HepG2 (cell line): ENCODE measurements at regions not wholly inside any gene's neighbourhood (a gene's known extent, or its start where the extent isn't known, plus 50 kb on each side); places are given as distances from the start of the nearest gene placed in this dataset.

Experiments used
- EP300 ChIP-seq, 3 experiments: sonication (generic) in 1 of 3; formaldehyde crosslinking in 1 of 3; IDR thresholded peaks; 2 replicates each; pipeline versions ENCODE4 v1.5.1 to v1.6.1; 2011 to 2020; ENCODE audit warnings: low read depth in 2 of 3, low read length in 2 of 3, borderline replicate concordance in 1 of 3, improper control_type of control experiment in 1 of 3, mild to moderate bottlenecking in 1 of 3, missing genetic modification reagents in 1 of 3, moderate library complexity in 1 of 3
- FLYWCH1 ChIP-seq: sonication (generic); formaldehyde crosslinking; IDR thresholded peaks from 2 replicates; pipeline ENCODE4 v1.8.1; 2023; ENCODE audit warnings: mild to moderate bottlenecking, missing genetic modification reagents
- GATAD1 ChIP-seq: IDR thresholded peaks from 2 replicates; pipeline ENCODE4 v1.6.1; 2016; ENCODE audit warnings: missing genetic modification reagents, missing compliant biosample characterization
- HDAC1 ChIP-seq: sonication (generic); formaldehyde crosslinking; IDR thresholded peaks from 2 replicates; pipeline ENCODE4 v1.5.1; 2020; ENCODE audit warnings: mild to moderate bottlenecking, missing genetic modification reagents
- IKZF1 ChIP-seq: fragments of 450-650 bp; IDR thresholded peaks from 2 replicates; pipeline ENCODE4 v1.7.1; 2016
- NR2F2 ChIP-seq: IDR thresholded peaks from 2 replicates; pipeline ENCODE4 v1.6.1; 2012; ENCODE audit warnings: low read depth, inconsistent platforms, borderline replicate concordance
- PLRG1 ChIP-seq: fragments of 450-650 bp; conservative IDR thresholded peaks from 2 replicates; pipeline ENCODE4 v1.6.1; 2016
- POGZ ChIP-seq: sonication (generic); formaldehyde crosslinking; IDR thresholded peaks from 2 replicates; pipeline ENCODE4 v1.4.0; 2020; ENCODE audit warnings: mild to moderate bottlenecking, missing genetic modification reagents
- RBFOX2 ChIP-seq: fragments of 200-400 bp; formaldehyde crosslinking; IDR thresholded peaks from 2 replicates; pipeline ENCODE4 v1.6.1; 2017; ENCODE audit warnings: low read depth, mild to moderate bottlenecking, low read length
- SIX4 ChIP-seq: sonication (generic); formaldehyde crosslinking; IDR thresholded peaks from 2 replicates; pipeline ENCODE4 v1.4.0; 2020; ENCODE audit warnings: missing genetic modification reagents
- SP4 ChIP-seq: sonication (generic); formaldehyde crosslinking; IDR thresholded peaks from 2 replicates; pipeline ENCODE4 v1.8.1; 2023; ENCODE audit warnings: mild to moderate bottlenecking, missing genetic modification reagents
- TMF1 ChIP-seq: sonication (generic); formaldehyde crosslinking; IDR thresholded peaks from 2 replicates; pipeline ENCODE4 v1.8.1; 2022; ENCODE audit warnings: low read depth, missing genetic modification reagents
- WIZ ChIP-seq: sonication (generic); formaldehyde crosslinking; IDR thresholded peaks from 2 replicates; pipeline ENCODE4 v1.5.1; 2020; ENCODE audit warnings: mild to moderate bottlenecking, missing genetic modification reagents
- ZNF160 ChIP-seq: sonication (generic); formaldehyde crosslinking; IDR thresholded peaks from 2 replicates; pipeline ENCODE4 v1.8.0; 2022; ENCODE audit warnings: mild to moderate bottlenecking, inconsistent platforms, missing genetic modification reagents
- ZNF44 ChIP-seq: sonication (generic); formaldehyde crosslinking; IDR thresholded peaks from 2 replicates; pipeline ENCODE4 v1.5.1; 2020; ENCODE audit warnings: mild to moderate bottlenecking, missing genetic modification reagents
- TF ChIP-seq, protein P1 (sequence below): sonication (generic); formaldehyde crosslinking; IDR thresholded peaks from 2 replicates; pipeline ENCODE4 v1.5.0; 2020; ENCODE audit warnings: missing genetic modification reagents
- TF ChIP-seq, protein P2 (sequence below): IDR thresholded peaks from 2 replicates; pipeline ENCODE4 v1.4.0; 2020; ENCODE audit warnings: mild to moderate bottlenecking, missing genetic modification reagents
- TF ChIP-seq, protein P3 (sequence below): sonication (generic); formaldehyde crosslinking; IDR thresholded peaks from 2 replicates; pipeline ENCODE4 v1.4.0; 2020; ENCODE audit warnings: missing genetic modification reagents, borderline replicate concordance

DNA sequence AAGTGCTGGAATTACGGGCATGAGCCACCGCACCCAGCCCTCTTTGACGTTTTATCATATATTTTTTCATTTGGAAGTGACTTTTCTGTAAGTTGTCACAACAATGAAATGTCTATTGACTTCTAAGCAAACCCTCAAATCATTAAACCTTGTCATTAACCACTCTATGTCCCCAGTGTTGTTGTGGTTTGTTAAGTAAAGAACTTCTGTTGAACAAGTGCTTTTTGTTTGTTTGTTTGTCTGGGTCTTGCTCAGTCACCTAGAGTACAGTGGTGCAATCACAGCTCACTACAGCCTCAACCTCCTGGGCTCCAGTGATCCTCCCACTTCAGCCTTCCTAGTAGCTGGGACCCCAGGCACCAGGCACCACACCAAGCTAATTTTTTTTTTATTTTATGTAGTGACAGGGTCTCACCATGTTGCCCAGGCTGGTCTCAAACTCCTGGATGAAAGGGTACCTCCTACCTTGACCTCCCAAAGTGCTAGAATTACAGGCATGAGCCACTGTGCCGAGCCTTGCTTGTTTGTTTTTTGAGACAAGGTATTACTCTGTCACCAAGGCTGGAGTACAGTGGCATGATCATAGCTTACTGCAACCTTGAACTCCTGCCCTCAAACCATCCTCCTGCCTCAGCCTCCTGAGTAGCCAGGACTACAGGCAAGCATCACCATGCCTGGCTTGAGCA lies 57.6 kb upstream of the LOC128125822 start (continued):
- TF ChIP-seq, protein P1, sequence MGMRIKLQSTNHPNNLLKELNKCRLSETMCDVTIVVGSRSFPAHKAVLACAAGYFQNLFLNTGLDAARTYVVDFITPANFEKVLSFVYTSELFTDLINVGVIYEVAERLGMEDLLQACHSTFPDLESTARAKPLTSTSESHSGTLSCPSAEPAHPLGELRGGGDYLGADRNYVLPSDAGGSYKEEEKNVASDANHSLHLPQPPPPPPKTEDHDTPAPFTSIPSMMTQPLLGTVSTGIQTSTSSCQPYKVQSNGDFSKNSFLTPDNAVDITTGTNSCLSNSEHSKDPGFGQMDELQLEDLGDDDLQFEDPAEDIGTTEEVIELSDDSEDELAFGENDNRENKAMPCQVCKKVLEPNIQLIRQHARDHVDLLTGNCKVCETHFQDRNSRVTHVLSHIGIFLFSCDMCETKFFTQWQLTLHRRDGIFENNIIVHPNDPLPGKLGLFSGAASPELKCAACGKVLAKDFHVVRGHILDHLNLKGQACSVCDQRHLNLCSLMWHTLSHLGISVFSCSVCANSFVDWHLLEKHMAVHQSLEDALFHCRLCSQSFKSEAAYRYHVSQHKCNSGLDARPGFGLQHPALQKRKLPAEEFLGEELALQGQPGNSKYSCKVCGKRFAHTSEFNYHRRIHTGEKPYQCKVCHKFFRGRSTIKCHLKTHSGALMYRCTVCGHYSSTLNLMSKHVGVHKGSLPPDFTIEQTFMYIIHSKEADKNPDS (CRISPR knock-in tag): peak; percentile 99
- TF ChIP-seq RBFOX2: peak; percentile 62
- TF ChIP-seq HDAC1 (CRISPR knock-in tag): peak; percentile 68
- TF ChIP-seq, protein P2, sequence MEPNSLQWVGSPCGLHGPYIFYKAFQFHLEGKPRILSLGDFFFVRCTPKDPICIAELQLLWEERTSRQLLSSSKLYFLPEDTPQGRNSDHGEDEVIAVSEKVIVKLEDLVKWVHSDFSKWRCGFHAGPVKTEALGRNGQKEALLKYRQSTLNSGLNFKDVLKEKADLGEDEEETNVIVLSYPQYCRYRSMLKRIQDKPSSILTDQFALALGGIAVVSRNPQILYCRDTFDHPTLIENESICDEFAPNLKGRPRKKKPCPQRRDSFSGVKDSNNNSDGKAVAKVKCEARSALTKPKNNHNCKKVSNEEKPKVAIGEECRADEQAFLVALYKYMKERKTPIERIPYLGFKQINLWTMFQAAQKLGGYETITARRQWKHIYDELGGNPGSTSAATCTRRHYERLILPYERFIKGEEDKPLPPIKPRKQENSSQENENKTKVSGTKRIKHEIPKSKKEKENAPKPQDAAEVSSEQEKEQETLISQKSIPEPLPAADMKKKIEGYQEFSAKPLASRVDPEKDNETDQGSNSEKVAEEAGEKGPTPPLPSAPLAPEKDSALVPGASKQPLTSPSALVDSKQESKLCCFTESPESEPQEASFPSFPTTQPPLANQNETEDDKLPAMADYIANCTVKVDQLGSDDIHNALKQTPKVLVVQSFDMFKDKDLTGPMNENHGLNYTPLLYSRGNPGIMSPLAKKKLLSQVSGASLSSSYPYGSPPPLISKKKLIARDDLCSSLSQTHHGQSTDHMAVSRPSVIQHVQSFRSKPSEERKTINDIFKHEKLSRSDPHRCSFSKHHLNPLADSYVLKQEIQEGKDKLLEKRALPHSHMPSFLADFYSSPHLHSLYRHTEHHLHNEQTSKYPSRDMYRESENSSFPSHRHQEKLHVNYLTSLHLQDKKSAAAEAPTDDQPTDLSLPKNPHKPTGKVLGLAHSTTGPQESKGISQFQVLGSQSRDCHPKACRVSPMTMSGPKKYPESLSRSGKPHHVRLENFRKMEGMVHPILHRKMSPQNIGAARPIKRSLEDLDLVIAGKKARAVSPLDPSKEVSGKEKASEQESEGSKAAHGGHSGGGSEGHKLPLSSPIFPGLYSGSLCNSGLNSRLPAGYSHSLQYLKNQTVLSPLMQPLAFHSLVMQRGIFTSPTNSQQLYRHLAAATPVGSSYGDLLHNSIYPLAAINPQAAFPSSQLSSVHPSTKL (CRISPR knock-in tag): peak; percentile 86
- 0 out of 2 replicates have a peak, but pooled peaks have one; percentile 52 for TF ChIP-seq TMF1
- peak; percentile 16; the same call in 1 of the 2 replicates for TF ChIP-seq SP4
- TF ChIP-seq PLRG1: no peak
- TF ChIP-seq NR2F2: peak; percentile 78
- TF ChIP-seq GATAD1 (CRISPR knock-in tag): 0 out of 2 replicates have a peak, but pooled peaks have one; percentile 59
- TF ChIP-seq ZNF44 (CRISPR knock-in tag): no peak
- peak in 1 of 2 experiments; percentile 77; a peak in 3 of 4 replicates for TF ChIP-seq EP300 (IDR thresholded peaks at IDR 0.05; ENCODE audit: low read depth in 2 of 2, low read length in 2 of 2)
- TF ChIP-seq EP300 (CRISPR knock-in tag; IDR thresholded peaks at IDR 0.05; ENCODE audit: borderline replicate concordance): peak; percentile 81
- TF ChIP-seq POGZ (CRISPR knock-in tag): peak; percentile 74
- TF ChIP-seq FLYWCH1 (CRISPR knock-in tag): no peak
- TF ChIP-seq ZNF160 (CRISPR knock-in tag): no peak; the same call in 1 of the 2 replicates
- no peak for TF ChIP-seq IKZF1
- TF ChIP-seq, protein P3, sequence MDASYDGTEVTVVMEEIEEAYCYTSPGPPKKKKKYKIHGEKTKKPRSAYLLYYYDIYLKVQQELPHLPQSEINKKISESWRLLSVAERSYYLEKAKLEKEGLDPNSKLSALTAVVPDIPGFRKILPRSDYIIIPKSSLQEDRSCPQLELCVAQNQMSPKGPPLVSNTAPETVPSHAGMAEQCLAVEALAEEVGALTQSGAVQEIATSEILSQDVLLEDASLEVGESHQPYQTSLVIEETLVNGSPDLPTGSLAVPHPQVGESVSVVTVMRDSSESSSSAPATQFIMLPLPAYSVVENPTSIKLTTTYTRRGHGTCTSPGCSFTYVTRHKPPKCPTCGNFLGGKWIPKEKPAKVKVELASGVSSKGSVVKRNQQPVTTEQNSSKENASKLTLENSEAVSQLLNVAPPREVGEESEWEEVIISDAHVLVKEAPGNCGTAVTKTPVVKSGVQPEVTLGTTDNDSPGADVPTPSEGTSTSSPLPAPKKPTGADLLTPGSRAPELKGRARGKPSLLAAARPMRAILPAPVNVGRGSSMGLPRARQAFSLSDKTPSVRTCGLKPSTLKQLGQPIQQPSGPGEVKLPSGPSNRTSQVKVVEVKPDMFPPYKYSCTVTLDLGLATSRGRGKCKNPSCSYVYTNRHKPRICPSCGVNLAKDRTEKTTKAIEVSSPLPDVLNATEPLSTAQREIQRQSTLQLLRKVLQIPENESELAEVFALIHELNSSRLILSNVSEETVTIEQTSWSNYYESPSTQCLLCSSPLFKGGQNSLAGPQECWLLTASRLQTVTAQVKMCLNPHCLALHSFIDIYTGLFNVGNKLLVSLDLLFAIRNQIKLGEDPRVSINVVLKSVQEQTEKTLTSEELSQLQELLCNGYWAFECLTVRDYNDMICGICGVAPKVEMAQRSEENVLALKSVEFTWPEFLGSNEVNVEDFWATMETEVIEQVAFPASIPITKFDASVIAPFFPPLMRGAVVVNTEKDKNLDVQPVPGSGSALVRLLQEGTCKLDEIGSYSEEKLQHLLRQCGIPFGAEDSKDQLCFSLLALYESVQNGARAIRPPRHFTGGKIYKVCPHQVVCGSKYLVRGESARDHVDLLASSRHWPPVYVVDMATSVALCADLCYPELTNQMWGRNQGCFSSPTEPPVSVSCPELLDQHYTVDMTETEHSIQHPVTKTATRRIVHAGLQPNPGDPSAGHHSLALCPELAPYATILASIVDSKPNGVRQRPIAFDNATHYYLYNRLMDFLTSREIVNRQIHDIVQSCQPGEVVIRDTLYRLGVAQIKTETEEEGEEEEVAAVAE (CRISPR knock-in tag): 0 out of 2 replicates have a peak, but pooled peaks have one; percentile 9
- peak; percentile 79 for TF ChIP-seq SIX4 (CRISPR knock-in tag)
- TF ChIP-seq WIZ (CRISPR knock-in tag): no peak
